GM23338 (cell line): ENCODE measurements at regions not wholly inside any gene's neighbourhood (a gene's known extent, or its start where the extent isn't known, plus 50 kb on each side); places are given as distances from the start of the nearest gene placed in this dataset.

Experiments used
- ATAC-seq: fragments of 200-7000 bp; cut with Tn5 transposase; 3 replicates; pipeline ENCODE4 v1.9.1; 2020
- DNase-seq: peaks from one replicate; pipeline ENCODE4 v3.0.0-alpha.2; 2015; ENCODE audit warnings: low spot score
- H2AFZ ChIP-seq: fragments of 200-600 bp; sonication (generic); 2 replicates; pipeline ENCODE4 v1.8.0; 2016; ENCODE audit warnings: antibody characterized with exemption, mild to moderate bottlenecking, moderate library complexity
- H3F3A ChIP-seq: fragments of 200-600 bp; sonication (generic); replicated peaks from 2 replicates; pipeline ENCODE4 v1.8.0; 2017; ENCODE audit warnings: antibody characterized with exemption, mixed run types, low read depth
- H3K27ac ChIP-seq: fragments of 200-600 bp; sonication (generic); 2 replicates; pipeline ENCODE4 v1.6.1; 2016; ENCODE audit warnings: low read depth
- H3K27me3 ChIP-seq: fragments of 200-600 bp; sonication (generic); 2 replicates; pipeline ENCODE4 v1.8.0; 2016; ENCODE audit warnings: mild to moderate bottlenecking, mixed run types, moderate library complexity; ENCODE audit not compliant: insufficient read depth
- H3K36me3 ChIP-seq: fragments of 200-600 bp; sonication (generic); 2 replicates; pipeline ENCODE4 v1.8.0; 2016; ENCODE audit warnings: mild to moderate bottlenecking; ENCODE audit not compliant: insufficient read depth
- H3K4me1 ChIP-seq: fragments of 200-600 bp; sonication (generic); 2 replicates; pipeline ENCODE4 v1.8.0; 2016; ENCODE audit warnings: mild to moderate bottlenecking, moderate library complexity; ENCODE audit not compliant: insufficient read depth
- H3K4me2 ChIP-seq: fragments of 200-600 bp; sonication (generic); 2 replicates; pipeline ENCODE4 v1.7.1; 2017; ENCODE audit warnings: mixed run types
- H3K4me3 ChIP-seq: fragments of 200-600 bp; sonication (generic); 2 replicates; pipeline ENCODE4 v1.6.1; 2016; ENCODE audit warnings: mixed run types
- H3K79me2 ChIP-seq: fragments of 200-600 bp; sonication (generic); replicated peaks from 2 replicates; pipeline ENCODE4 v1.8.0; 2017; ENCODE audit warnings: mild to moderate bottlenecking; ENCODE audit not compliant: insufficient read depth
- H3K9me2 ChIP-seq: fragments of 200-600 bp; sonication (generic); 2 replicates; pipeline ENCODE4 v1.8.0; 2017; ENCODE audit not compliant: insufficient read depth
- H4K20me1 ChIP-seq: fragments of 200-600 bp; sonication (generic); replicated peaks from 2 replicates; pipeline ENCODE4 v1.8.0; 2017; ENCODE audit warnings: mild to moderate bottlenecking; ENCODE audit not compliant: insufficient read depth
- H3K27ac Mint-ChIP-seq: 2 replicates; pipeline ENCODE4 v1.8.0; 2020; ENCODE audit warnings: inconsistent platforms, mild to moderate bottlenecking, moderate library complexity, mixed read lengths
- H3K27me3 Mint-ChIP-seq: 3 replicates; pipeline ENCODE4 v1.8.0; 2022; ENCODE audit warnings: low read depth, mild to moderate bottlenecking, moderate library complexity, mixed read lengths, inconsistent platforms; ENCODE audit not compliant: insufficient read depth, poor library complexity
- H3K36me3 Mint-ChIP-seq: 3 replicates; pipeline ENCODE4 v1.8.0; 2021; ENCODE audit warnings: low read depth, mild to moderate bottlenecking, inconsistent platforms, moderate library complexity, mixed read lengths
- H3K4me1 Mint-ChIP-seq: 3 replicates; pipeline ENCODE4 v1.8.0; 2020; ENCODE audit warnings: mild to moderate bottlenecking, inconsistent platforms, mixed read lengths
- H3K4me3 Mint-ChIP-seq: 3 replicates; pipeline ENCODE4 v1.8.0; 2021; ENCODE audit warnings: moderate library complexity, mild to moderate bottlenecking, inconsistent platforms, mixed read lengths
- H3K9me3 Mint-ChIP-seq: 3 replicates; pipeline ENCODE4 v1.8.0; 2020; ENCODE audit warnings: moderate library complexity, mild to moderate bottlenecking, inconsistent platforms, mixed read lengths
- CREB1 ChIP-seq: fragments of 250-450 bp; sonication (Bioruptor Pico); IDR thresholded peaks from 2 replicates; pipeline ENCODE4 v1.5.0; 2020; ENCODE audit warnings: low read depth, mild to moderate bottlenecking, moderate library complexity
- CTCF ChIP-seq, 2 experiments: fragments of 200-600 bp in 1 of 2; sonication (generic) in 1 of 2; conservative IDR thresholded peaks; 2 replicates each; pipeline versions ENCODE4 v1.5.1 to v1.6.1; 2016 to 2017; ENCODE audit warnings: antibody characterized with exemption in 2 of 2, low read depth in 2 of 2, mild to moderate bottlenecking in 2 of 2, moderate library complexity in 1 of 2
- ETS1 ChIP-seq: IDR thresholded peaks from 2 replicates; pipeline ENCODE4 v1.6.1; 2016; ENCODE audit warnings: antibody characterized with exemption
- EZH2 ChIP-seq: fragments of 200-600 bp; sonication (generic); IDR thresholded peaks from one replicate; pipeline ENCODE4 v1.8.0; 2017; ENCODE audit warnings: antibody characterized with exemption, mild to moderate bottlenecking, low read depth; ENCODE audit not compliant: unreplicated experiment
- EZH2phosphoT487 ChIP-seq: fragments of 200-600 bp; sonication (generic); IDR thresholded peaks from one replicate; pipeline ENCODE4 v1.8.1; 2018; ENCODE audit warnings: antibody characterized with exemption; ENCODE audit not compliant: unreplicated experiment
- JUNB ChIP-seq: IDR thresholded peaks from one replicate; pipeline ENCODE4 v1.6.1; 2016; ENCODE audit warnings: antibody characterized with exemption; ENCODE audit not compliant: unreplicated experiment
- NANOG ChIP-seq: IDR thresholded peaks from 2 replicates; pipeline ENCODE4 v1.6.1; 2016; ENCODE audit warnings: antibody characterized with exemption, borderline replicate concordance
- POLR2AphosphoS5 ChIP-seq: IDR thresholded peaks from 2 replicates; pipeline ENCODE4 v1.6.1; 2016; ENCODE audit warnings: antibody characterized with exemption, low read depth
- REST ChIP-seq: IDR thresholded peaks from one replicate; pipeline ENCODE4 v1.6.1; 2018; ENCODE audit warnings: antibody characterized with exemption; ENCODE audit not compliant: unreplicated experiment
- STAT1 ChIP-seq: IDR thresholded peaks from one replicate; pipeline ENCODE4 v1.6.1; 2016; ENCODE audit warnings: antibody characterized with exemption; ENCODE audit not compliant: unreplicated experiment
- ZNF114 ChIP-seq: fragments of 250-450 bp; sonication (Bioruptor Pico); IDR thresholded peaks from 2 replicates; pipeline ENCODE4 v1.5.0; 2020; ENCODE audit warnings: mild to moderate bottlenecking, moderate library complexity
- ZNF331 ChIP-seq: fragments of 250-450 bp; sonication (Bioruptor Pico); IDR thresholded peaks from 2 replicates; pipeline ENCODE4 v1.5.0; 2020; ENCODE audit warnings: low read depth, mild to moderate bottlenecking, moderate library complexity
- ZNF462 ChIP-seq: fragments of 250-450 bp; sonication (Bioruptor Pico); IDR thresholded peaks from 2 replicates; pipeline ENCODE4 v1.5.0; 2020; ENCODE audit warnings: mild to moderate bottlenecking, moderate library complexity

GRCh38 chr22:27429476-27429875 is 372.1 kb downstream of the MN1 start:
- ATAC-seq (no peak), DNase-seq (no peak)
- TF ChIP-seq EZH2 (no peak), ZNF114 (no peak), EZH2phosphoT487 (no peak), ETS1 (no peak), CREB1 (CRISPR knock-in tag) (no peak), CTCF (conservative IDR thresholded peaks at IDR 0.05; ENCODE audit: low read depth in 2 of 2) (no peak), NANOG (no peak), REST (no peak), ZNF331 (CRISPR knock-in tag) (no peak), ZNF462 (CRISPR knock-in tag) (no peak), JUNB (no peak), STAT1 (no peak), POLR2AphosphoS5 (no peak)
- no peak overlapping the region for H3K27ac Mint-ChIP-seq
- H3F3A ChIP-seq = no peaks in the 10 kb centered on the region
- no peaks in the 10 kb centered on the region for H3K79me2 ChIP-seq
- H3K9me3 Mint-ChIP-seq = peaks cover 27% of the 10 kb centered on the region
- no peaks in the 10 kb centered on the region for H3K4me1 ChIP-seq
- H2AFZ ChIP-seq = no peak overlapping the region
- H3K27me3 Mint-ChIP-seq = peaks cover 4% of the 10 kb centered on the region
- no peak overlapping the region for H3K4me3 Mint-ChIP-seq
- no peaks in the 10 kb centered on the region for H4K20me1 ChIP-seq
- H3K36me3 ChIP-seq = no peaks in the 10 kb centered on the region; the same call in 1 of the 2 replicates
- H3K4me3 ChIP-seq = no peak overlapping the region
- H3K36me3 Mint-ChIP-seq = peaks cover 9% of the 10 kb centered on the region; the same call in 2 of the 3 replicates
- no peak overlapping the region for H3K27ac ChIP-seq
- no peaks in the 10 kb centered on the region for H3K27me3 ChIP-seq
- H3K9me2 ChIP-seq = no peaks in the 10 kb centered on the region
- H3K4me2 ChIP-seq = no peak overlapping the region
- peaks cover 9% of the 10 kb centered on the region for H3K4me1 Mint-ChIP-seq
